Keratinocyte (primary cell): ENCODE measurements at regions not wholly inside any gene's neighbourhood (a gene's known extent, or its start where the extent isn't known, plus 50 kb on each side); places are given as distances from the start of the nearest gene placed in this dataset.

ENCODE experiments used
- DNase-seq: peaks from one replicate; pipeline ENCODE4 v3.0.0-alpha.2; 2011; ENCODE audit warnings: low read depth, missing footprints, low spot score
- FAIRE-seq: peaks from 2 replicates; lab custom pipeline; 2011; peaks lifted over from hg19 to GRCh38; lab: Jason Lieb, UNC
- H2AFZ ChIP-seq: 2 replicates; pipeline ENCODE4 v1.6.0; 2012; ENCODE audit warnings: low read length, control low read depth, inconsistent platforms; ENCODE audit not compliant: control insufficient read depth
- H3K27ac ChIP-seq: 2 replicates; pipeline ENCODE4 v1.5.1; 2011; ENCODE audit warnings: low read length; ENCODE audit not compliant: control insufficient read depth, insufficient read depth
- H3K27me3 ChIP-seq: 3 replicates; pipeline ENCODE4 v1.6.0; 2011; ENCODE audit warnings: low read length; ENCODE audit not compliant: control insufficient read depth, insufficient read depth; ENCODE audit errors: extremely low read depth
- H3K36me3 ChIP-seq, 2 experiments: 2 replicates in 1 of 2; 3 replicates in 1 of 2; pipeline ENCODE4 v1.5.1; 2011; ENCODE audit warnings: low read length in 2 of 2, mild to moderate bottlenecking in 1 of 2; ENCODE audit not compliant: control insufficient read depth in 2 of 2, insufficient read depth in 2 of 2; ENCODE audit errors: extremely low read depth in 1 of 2
- H3K4me1 ChIP-seq: 3 replicates; pipeline ENCODE4 v1.5.1; 2011; ENCODE audit warnings: low read length; ENCODE audit not compliant: control insufficient read depth, insufficient read depth; ENCODE audit errors: extremely low read depth
- H3K4me2 ChIP-seq: 3 replicates; pipeline ENCODE4 v1.6.0; 2011; ENCODE audit warnings: low read depth, low read length; ENCODE audit not compliant: control insufficient read depth, insufficient read depth; ENCODE audit errors: extremely low read depth
- H3K4me3 ChIP-seq, 3 experiments: fragments of 200-600 bp in 1 of 3; sonication (generic) in 1 of 3; 2 replicates in 2 of 3; 3 replicates in 1 of 3; pipeline ENCODE4 v1.5.1; 2011 to 2016; ENCODE audit warnings: low read length in 3 of 3, mild to moderate bottlenecking in 3 of 3, control low read depth in 2 of 3, inconsistent platforms in 1 of 3, low read depth in 1 of 3, mixed read lengths in 1 of 3, mixed run types in 1 of 3, moderate library complexity in 1 of 3; ENCODE audit not compliant: control insufficient read depth in 2 of 3, insufficient read depth in 2 of 3; ENCODE audit errors: extremely low read depth in 1 of 3
- H3K79me2 ChIP-seq: 2 replicates; pipeline ENCODE4 v1.6.0; 2012; ENCODE audit warnings: low read length; ENCODE audit not compliant: control insufficient read depth, insufficient read depth
- H3K9ac ChIP-seq: 3 replicates; pipeline ENCODE4 v1.6.0; 2011; ENCODE audit warnings: low read length; ENCODE audit not compliant: control insufficient read depth, insufficient read depth; ENCODE audit errors: extremely low read depth
- H3K9me1 ChIP-seq: 3 replicates; pipeline ENCODE4 v1.6.0; 2011; ENCODE audit warnings: low read length; ENCODE audit not compliant: control insufficient read depth, insufficient read depth; ENCODE audit errors: extremely low read depth
- H3K9me3 ChIP-seq: 2 replicates; pipeline ENCODE4 v1.5.1; 2012; ENCODE audit warnings: low read depth, low read length; ENCODE audit not compliant: control insufficient read depth
- H4K20me1 ChIP-seq: 3 replicates; pipeline ENCODE4 v1.6.0; 2011; ENCODE audit warnings: low read length; ENCODE audit not compliant: control insufficient read depth, insufficient read depth; ENCODE audit errors: extremely low read depth
- EZH2 ChIP-seq: IDR thresholded peaks from one replicate; pipeline ENCODE4 v1.6.1; 2012; ENCODE audit warnings: inconsistent platforms, mild to moderate bottlenecking, low read length, moderate library complexity
- dilution Hi-C: fragments of 300-500 bp; cut with MboI; formaldehyde crosslinking; loops from one replicate; pipeline ENCODE4 v1.7.0; 2020; ENCODE audit warnings: low sequenced_read_pairs; ENCODE audit not compliant: extremely low pct_ligation_motif_present
- TF ChIP-seq, protein P1 (sequence below), 3 experiments: IDR thresholded peaks in 1 of 3; conservative IDR thresholded peaks in 1 of 3; optimal IDR thresholded peaks in 1 of 3; 2 replicates in 2 of 3; 3 replicates in 1 of 3; pipeline versions ENCODE3 to v1.5.1; 2011; ENCODE audit warnings: low read length in 3 of 3, mild to moderate bottlenecking in 3 of 3, moderate library complexity in 2 of 3, control low read depth in 1 of 3, inconsistent platforms in 1 of 3; ENCODE audit not compliant: insufficient read depth in 2 of 3; ENCODE audit errors: extremely low read depth in 1 of 3

DNA sequence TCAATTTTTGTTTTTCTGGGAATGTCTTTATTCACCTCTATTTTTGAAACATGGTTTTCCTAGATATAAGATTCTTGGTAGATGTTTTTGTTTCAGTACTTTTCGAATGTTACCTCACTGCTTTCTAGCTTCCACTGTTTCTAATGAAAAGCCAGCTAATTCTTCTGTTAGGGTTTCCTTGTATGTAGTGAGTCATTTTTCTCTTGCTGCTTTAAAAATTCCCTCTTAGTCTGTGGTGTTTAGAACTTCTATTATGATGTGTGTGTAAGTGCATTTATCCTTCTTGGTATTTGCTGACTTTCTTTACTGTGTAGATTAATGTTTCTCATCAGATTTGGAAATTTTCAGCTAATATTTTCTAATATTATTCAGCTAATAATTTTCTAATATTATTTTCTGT, 151.1 kb upstream of the OSTN start:
- no peak for DNase-seq
- no peak for FAIRE-seq

DNA sequence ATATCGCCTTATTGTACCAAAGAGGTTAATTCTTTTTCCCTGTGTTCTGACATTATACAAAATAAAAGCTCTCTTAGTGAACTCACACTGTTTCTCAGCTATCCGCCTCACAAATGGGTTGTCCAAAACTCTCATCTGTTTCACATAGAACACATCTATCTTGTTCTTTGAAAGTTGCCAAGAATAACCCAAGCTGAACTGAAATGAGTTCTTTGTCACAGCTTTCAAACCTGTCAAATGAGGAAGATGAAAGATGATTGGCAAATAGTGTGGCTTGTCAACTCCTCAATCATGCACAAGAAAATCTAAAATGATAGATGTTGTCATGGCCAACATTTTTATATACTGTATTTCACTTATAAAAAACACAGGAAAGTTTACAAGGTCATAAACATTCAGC, 168.1 kb upstream of the OSTN start:
- Histone ChIP-seq H3K4me3 (no peak overlapping the region), H3K27me3 (no peaks in the 10 kb centered on the region), H3K4me1 (no peaks in the 10 kb centered on the region), H3K79me2 (no peaks in the 10 kb centered on the region), H3K9me1 (no peaks in the 10 kb centered on the region), H3K27ac (no peak overlapping the region), H3K36me3 (no peaks in the 10 kb centered on the region), H3K4me2 (no peak overlapping the region), H2AFZ (no peak overlapping the region), H3K9me3 (no peaks in the 10 kb centered on the region), H3K9ac (no peak overlapping the region), H4K20me1 (no peaks in the 10 kb centered on the region)
- DNase-seq (no peak), FAIRE-seq (no peak)
- TF ChIP-seq EZH2: no peak
- TF ChIP-seq, protein P1, sequence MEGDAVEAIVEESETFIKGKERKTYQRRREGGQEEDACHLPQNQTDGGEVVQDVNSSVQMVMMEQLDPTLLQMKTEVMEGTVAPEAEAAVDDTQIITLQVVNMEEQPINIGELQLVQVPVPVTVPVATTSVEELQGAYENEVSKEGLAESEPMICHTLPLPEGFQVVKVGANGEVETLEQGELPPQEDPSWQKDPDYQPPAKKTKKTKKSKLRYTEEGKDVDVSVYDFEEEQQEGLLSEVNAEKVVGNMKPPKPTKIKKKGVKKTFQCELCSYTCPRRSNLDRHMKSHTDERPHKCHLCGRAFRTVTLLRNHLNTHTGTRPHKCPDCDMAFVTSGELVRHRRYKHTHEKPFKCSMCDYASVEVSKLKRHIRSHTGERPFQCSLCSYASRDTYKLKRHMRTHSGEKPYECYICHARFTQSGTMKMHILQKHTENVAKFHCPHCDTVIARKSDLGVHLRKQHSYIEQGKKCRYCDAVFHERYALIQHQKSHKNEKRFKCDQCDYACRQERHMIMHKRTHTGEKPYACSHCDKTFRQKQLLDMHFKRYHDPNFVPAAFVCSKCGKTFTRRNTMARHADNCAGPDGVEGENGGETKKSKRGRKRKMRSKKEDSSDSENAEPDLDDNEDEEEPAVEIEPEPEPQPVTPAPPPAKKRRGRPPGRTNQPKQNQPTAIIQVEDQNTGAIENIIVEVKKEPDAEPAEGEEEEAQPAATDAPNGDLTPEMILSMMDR (optimal IDR thresholded peaks at IDR 0.05 in 1 of 3, IDR thresholded peaks at IDR 0.05 in 1 of 3, conservative IDR thresholded peaks at IDR 0.05 in 1 of 3; ENCODE audit: extremely low read depth in 1 of 3, insufficient read depth in 2 of 3, low read length in 3 of 3): no peak
- dilution Hi-C loops: no loop called here

More for the DNA sequence above, 151.1 kb upstream of the OSTN start:
- no peak overlapping the region for H3K4me2 ChIP-seq
- H4K20me1 ChIP-seq: no peaks in the 10 kb centered on the region
- no peak overlapping the region for H3K27ac ChIP-seq
- TF ChIP-seq EZH2: no peak
- TF ChIP-seq, protein P1 (optimal IDR thresholded peaks at IDR 0.05 in 1 of 3, IDR thresholded peaks at IDR 0.05 in 1 of 3, conservative IDR thresholded peaks at IDR 0.05 in 1 of 3; ENCODE audit: extremely low read depth in 1 of 3, insufficient read depth in 2 of 3, low read length in 3 of 3): no peak
- H3K36me3 ChIP-seq: no peaks in the 10 kb centered on the region
- H3K79me2 ChIP-seq: no peaks in the 10 kb centered on the region
- no peak overlapping the region for H2AFZ ChIP-seq
- H3K9me3 ChIP-seq: no peaks in the 10 kb centered on the region
- H3K9ac ChIP-seq: no peak overlapping the region
- H3K4me3 ChIP-seq: no peak overlapping the region
- H3K9me1 ChIP-seq: no peaks in the 10 kb centered on the region
- H3K27me3 ChIP-seq: no peaks in the 10 kb centered on the region
- no peaks in the 10 kb centered on the region for H3K4me1 ChIP-seq
- dilution Hi-C loops: no loop called here
